ENCODE measurements at regions not wholly inside any gene's neighbourhood (a gene's known extent, or its start where the extent isn't known, plus 50 kb on each side); places are given as distances from the start of the nearest gene placed in this dataset.

DNA sequence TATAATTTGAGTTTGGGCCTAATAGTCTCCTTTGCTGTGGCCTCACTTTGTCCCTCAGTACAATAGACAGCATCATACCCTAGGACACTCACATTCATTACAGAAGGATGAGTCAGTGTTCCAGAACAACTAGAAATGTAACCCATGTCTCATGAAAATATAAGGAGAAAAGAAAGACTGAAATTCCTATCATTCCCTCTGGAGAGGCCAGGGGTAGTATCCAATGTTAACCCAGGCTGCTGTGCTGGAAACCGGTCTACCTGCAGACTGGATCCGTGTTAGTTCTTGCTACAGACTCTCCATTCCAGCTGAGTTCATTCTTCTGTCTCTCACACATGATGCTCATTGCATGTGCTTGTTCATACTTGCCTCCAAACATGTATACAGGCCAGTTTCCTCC is 75.8 kb upstream of the HOXC13 start:
- no peak overlapping the region for H3K23ac ChIP-seq (ENCODE audit: low read depth, low read length, poor library complexity)
- no peaks in the 10 kb centered on the region for H3K36me3 ChIP-seq (replicated peaks in 1 of 2; ENCODE audit: control insufficient read depth in 2 of 2, insufficient read depth in 2 of 2, low read length in 2 of 2)
- no peak overlapping the region for H3K27ac ChIP-seq (replicated peaks; ENCODE audit: low read length)
- no peak overlapping the region for H3K4me3 ChIP-seq (ENCODE audit: low read length in 2 of 2)
- no peak overlapping the region for H4K8ac ChIP-seq (ENCODE audit: low read depth, low read length)
- no peaks in the 10 kb centered on the region for H3K9me3 ChIP-seq (replicated peaks in 1 of 2; ENCODE audit: control insufficient read depth in 2 of 2, insufficient read depth in 1 of 2, low read depth in 1 of 2, low read length in 2 of 2)
- H2AFZ ChIP-seq (ENCODE audit: low read length), result no peak overlapping the region
- H3K14ac ChIP-seq (ENCODE audit: low read length), result no peak overlapping the region
- DNase-seq (ENCODE audit: low spot score), result no peak
- no peak overlapping the region for H2BK12ac ChIP-seq (ENCODE audit: low read length)
- H4K91ac ChIP-seq (ENCODE audit: low read depth, low read length, poor library complexity), result no peak overlapping the region
- no peak overlapping the region for H3K9ac ChIP-seq (ENCODE audit: low read depth, low read length, poor library complexity)
- no peak overlapping the region for H2BK15ac ChIP-seq (ENCODE audit: low read length)
- no peak overlapping the region for H2BK120ac ChIP-seq (ENCODE audit: low read depth, low read length)
- no peak overlapping the region for H3K18ac ChIP-seq (ENCODE audit: low read length)
- no peaks in the 10 kb centered on the region for H3K79me1 ChIP-seq (ENCODE audit: low read depth, low read length)
- H3K27me3 ChIP-seq (ENCODE audit: control insufficient read depth in 3 of 3, insufficient read depth in 3 of 3, low read depth in 1 of 3, low read length in 3 of 3), result no peaks in the 10 kb centered on the region
- H3K4me1 ChIP-seq (ENCODE audit: control insufficient read depth in 2 of 2, insufficient read depth in 1 of 2, low read depth in 1 of 2, low read length in 2 of 2), result peaks cover 0 to 5% of the 10 kb centered on the region in 2 donors
- no peak overlapping the region for H2AK5ac ChIP-seq (ENCODE audit: low read depth, low read length)
- H3K4me2 ChIP-seq (ENCODE audit: insufficient read depth, low read length, poor library complexity, severe bottlenecking), result no peak overlapping the region
- no peak overlapping the region for H3K4ac ChIP-seq (ENCODE audit: low read length)
- no CpG with 5 or more reads among the region's 2 CpGs for WGBS, 2 donors (ENCODE audit: extremely low coverage in 2 of 2, insufficient read length in 2 of 2, insufficient replicate concordance in 1 of 2)
- H2BK5ac ChIP-seq (ENCODE audit: low read length), result no peak overlapping the region

DNA sequence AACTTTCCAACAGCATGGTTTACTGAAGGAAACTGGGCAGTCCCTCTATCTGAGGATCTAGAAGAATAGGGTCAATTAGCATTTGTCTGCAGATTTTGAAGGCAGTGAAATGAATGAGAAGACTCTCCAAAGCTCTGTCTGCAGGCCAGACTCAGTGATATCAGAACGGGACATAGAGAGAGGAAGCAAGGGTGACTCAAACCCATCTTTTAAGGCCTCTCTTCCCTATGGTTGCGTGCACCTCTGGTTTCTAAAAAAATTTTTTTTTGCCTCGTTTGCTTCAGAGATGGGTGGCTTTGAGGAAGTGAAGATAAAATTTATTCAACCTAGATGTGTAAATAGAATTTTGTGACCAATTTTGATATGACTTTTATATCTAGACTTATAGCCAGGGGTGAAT is 71.9 kb upstream of the HOXC13 start:
- no peak overlapping the region for H2BK12ac ChIP-seq (ENCODE audit: low read length)
- H3K4ac ChIP-seq (ENCODE audit: low read length), result no peak overlapping the region
- H2AFZ ChIP-seq (ENCODE audit: low read length), result no peak overlapping the region
- no peaks in the 10 kb centered on the region for H3K36me3 ChIP-seq (replicated peaks in 1 of 2; ENCODE audit: control insufficient read depth in 2 of 2, insufficient read depth in 2 of 2, low read length in 2 of 2)
- H3K18ac ChIP-seq (ENCODE audit: low read length), result no peak overlapping the region
- H3K4me1 ChIP-seq (ENCODE audit: control insufficient read depth in 2 of 2, insufficient read depth in 1 of 2, low read depth in 1 of 2, low read length in 2 of 2), result peaks cover 0 to 6% of the 10 kb centered on the region in 2 donors
- no peak overlapping the region for H2AK5ac ChIP-seq (ENCODE audit: low read depth, low read length)
- no peak for DNase-seq (ENCODE audit: low spot score)
- H4K8ac ChIP-seq (ENCODE audit: low read depth, low read length), result no peak overlapping the region
- no peaks in the 10 kb centered on the region for H3K27me3 ChIP-seq (ENCODE audit: control insufficient read depth in 3 of 3, insufficient read depth in 3 of 3, low read depth in 1 of 3, low read length in 3 of 3)
- H2BK5ac ChIP-seq (ENCODE audit: low read length), result no peak overlapping the region
- H3K27ac ChIP-seq (replicated peaks; ENCODE audit: low read length), result no peak overlapping the region
- H3K23ac ChIP-seq (ENCODE audit: low read depth, low read length, poor library complexity), result no peak overlapping the region
- no peaks in the 10 kb centered on the region for H3K9me3 ChIP-seq (replicated peaks in 1 of 2; ENCODE audit: control insufficient read depth in 2 of 2, insufficient read depth in 1 of 2, low read depth in 1 of 2, low read length in 2 of 2)
- no peak overlapping the region for H2BK15ac ChIP-seq (ENCODE audit: low read length)
- H3K4me3 ChIP-seq (ENCODE audit: low read length in 2 of 2), result no peak overlapping the region
- no CpG with 5 or more reads among the region's 3 CpGs for WGBS, 2 donors (ENCODE audit: extremely low coverage in 2 of 2, insufficient read length in 2 of 2, insufficient replicate concordance in 1 of 2)
- H3K79me1 ChIP-seq (ENCODE audit: low read depth, low read length), result no peaks in the 10 kb centered on the region
- no peak overlapping the region for H3K14ac ChIP-seq (ENCODE audit: low read length)
- no peak overlapping the region for H3K4me2 ChIP-seq (ENCODE audit: insufficient read depth, low read length, poor library complexity, severe bottlenecking)
- H2BK120ac ChIP-seq (ENCODE audit: low read depth, low read length), result no peak overlapping the region
- no peak overlapping the region for H3K9ac ChIP-seq (ENCODE audit: low read depth, low read length, poor library complexity)
- no peak overlapping the region for H4K91ac ChIP-seq (ENCODE audit: low read depth, low read length, poor library complexity)

DNA sequence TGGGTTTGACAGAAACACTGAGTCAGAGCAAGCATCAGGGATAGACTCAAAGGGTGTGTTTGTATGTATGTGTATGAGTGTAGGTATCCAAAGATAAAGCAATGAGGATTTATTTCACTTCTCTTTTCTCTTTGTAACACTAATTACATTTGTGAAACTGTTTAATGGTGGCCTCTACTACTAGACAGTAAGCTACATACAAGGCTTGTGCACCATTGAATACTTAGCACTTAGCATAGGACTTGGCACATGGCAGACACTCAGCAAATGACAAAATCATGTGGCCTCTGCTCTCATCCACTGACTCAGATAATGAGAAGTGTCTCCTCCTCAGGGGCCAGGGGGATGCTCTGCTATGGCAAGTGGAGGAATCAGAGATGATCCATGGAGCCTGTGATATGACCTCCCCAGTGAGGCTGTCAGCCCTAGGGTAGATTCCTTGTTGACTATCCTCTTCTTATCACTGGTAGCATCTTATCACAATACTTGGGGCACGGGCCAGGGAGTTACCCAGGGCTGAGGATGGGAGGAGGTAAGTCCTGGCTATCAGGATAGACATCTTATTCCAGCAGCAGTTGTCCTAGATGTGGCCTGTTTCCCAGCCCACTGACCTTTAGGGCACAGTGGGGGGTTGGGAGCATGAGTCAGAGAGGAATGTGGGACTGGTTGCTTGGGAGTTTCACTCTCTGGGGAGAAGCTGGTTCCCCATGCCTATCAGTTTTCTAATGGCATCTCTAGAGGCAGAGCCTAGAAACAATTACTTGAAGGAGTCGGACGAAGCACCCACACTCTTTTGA is 71.2 kb upstream of the HOXC13 start:
- no CpG with 5 or more reads among the region's 3 CpGs for whole genome bisulfite sequencing, 2 donors (ENCODE audit: extremely low coverage in 2 of 2, insufficient read length in 2 of 2, insufficient replicate concordance in 1 of 2)
- no peak overlapping the region for H3K27ac ChIP-seq (replicated peaks; ENCODE audit: low read length)

DNA sequence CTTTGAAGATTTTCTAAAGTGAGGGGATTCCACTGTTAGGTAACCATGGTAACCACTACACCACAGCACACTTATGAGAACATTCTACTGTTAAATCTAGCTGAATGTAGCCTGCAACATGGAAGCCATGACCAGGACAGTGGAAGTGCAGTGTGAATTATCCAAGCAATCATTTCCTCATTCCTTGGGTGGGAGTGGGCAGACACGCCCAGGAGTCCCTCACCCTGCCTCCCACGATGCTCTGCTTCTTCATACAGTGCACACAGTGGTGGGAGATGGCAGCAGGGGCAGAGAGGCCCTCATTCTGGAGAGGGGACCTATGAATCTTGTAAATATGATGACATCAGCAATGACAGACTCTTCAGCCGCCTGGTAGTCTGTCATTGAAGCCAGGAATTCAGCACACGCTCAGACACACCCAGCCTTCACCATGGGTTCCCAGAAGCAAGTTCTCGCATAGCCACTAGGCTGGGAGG is 70.1 kb upstream of the HOXC13 start:
- Histone ChIP-seq H2BK120ac (ENCODE audit: low read depth, low read length) (no peak overlapping the region), H3K4ac (ENCODE audit: low read length) (no peak overlapping the region), H3K9me3 (replicated peaks in 1 of 2; ENCODE audit: control insufficient read depth in 2 of 2, insufficient read depth in 1 of 2, low read depth in 1 of 2, low read length in 2 of 2) (no peaks in the 10 kb centered on the region), H2BK12ac (ENCODE audit: low read length) (no peak overlapping the region), H2AFZ (ENCODE audit: low read length) (no peak overlapping the region), H2BK15ac (ENCODE audit: low read length) (no peak overlapping the region), H3K4me3 (ENCODE audit: low read length in 2 of 2) (no peak overlapping the region), H3K36me3 (replicated peaks in 1 of 2; ENCODE audit: control insufficient read depth in 2 of 2, insufficient read depth in 2 of 2, low read length in 2 of 2) (no peaks in the 10 kb centered on the region), H4K91ac (ENCODE audit: low read depth, low read length, poor library complexity) (no peak overlapping the region), H3K4me1 (ENCODE audit: control insufficient read depth in 2 of 2, insufficient read depth in 1 of 2, low read depth in 1 of 2, low read length in 2 of 2) (peaks cover 0 to 6% of the 10 kb centered on the region in 2 donors), H3K18ac (ENCODE audit: low read length) (no peak overlapping the region), H2BK5ac (ENCODE audit: low read length) (no peak overlapping the region), H3K4me2 (ENCODE audit: insufficient read depth, low read length, poor library complexity, severe bottlenecking) (no peak overlapping the region), H3K27me3 (ENCODE audit: control insufficient read depth in 3 of 3, insufficient read depth in 3 of 3, low read depth in 1 of 3, low read length in 3 of 3) (no peaks in the 10 kb centered on the region), H3K14ac (ENCODE audit: low read length) (no peak overlapping the region), H3K27ac (replicated peaks; ENCODE audit: low read length) (no peak overlapping the region), H3K79me1 (ENCODE audit: low read depth, low read length) (no peaks in the 10 kb centered on the region), H3K9ac (ENCODE audit: low read depth, low read length, poor library complexity) (no peak overlapping the region), H2AK5ac (ENCODE audit: low read depth, low read length) (no peak overlapping the region), H3K23ac (ENCODE audit: low read depth, low read length, poor library complexity) (no peak overlapping the region), H4K8ac (ENCODE audit: low read depth, low read length) (no peak overlapping the region)
- WGBS, 2 donors (ENCODE audit: extremely low coverage in 2 of 2, insufficient read length in 2 of 2, insufficient replicate concordance in 1 of 2), result no CpG with 5 or more reads among the region's 5 CpGs
- no peak for DNase-seq (ENCODE audit: low spot score)

More for the DNA sequence above, 71.2 kb upstream of the HOXC13 start:
- Histone ChIP-seq H3K23ac (ENCODE audit: low read depth, low read length, poor library complexity) (no peak overlapping the region), H3K9me3 (replicated peaks in 1 of 2; ENCODE audit: control insufficient read depth in 2 of 2, insufficient read depth in 1 of 2, low read depth in 1 of 2, low read length in 2 of 2) (no peaks in the 10 kb centered on the region), H3K36me3 (replicated peaks in 1 of 2; ENCODE audit: control insufficient read depth in 2 of 2, insufficient read depth in 2 of 2, low read length in 2 of 2) (no peaks in the 10 kb centered on the region), H4K8ac (ENCODE audit: low read depth, low read length) (no peak overlapping the region), H3K9ac (ENCODE audit: low read depth, low read length, poor library complexity) (no peak overlapping the region), H2AFZ (ENCODE audit: low read length) (no peak overlapping the region), H3K4me2 (ENCODE audit: insufficient read depth, low read length, poor library complexity, severe bottlenecking) (no peak overlapping the region), H3K14ac (ENCODE audit: low read length) (no peak overlapping the region), H2BK15ac (ENCODE audit: low read length) (no peak overlapping the region), H3K4me3 (ENCODE audit: low read length in 2 of 2) (no peak overlapping the region), H2BK12ac (ENCODE audit: low read length) (no peak overlapping the region), H4K91ac (ENCODE audit: low read depth, low read length, poor library complexity) (no peak overlapping the region), H3K27me3 (ENCODE audit: control insufficient read depth in 3 of 3, insufficient read depth in 3 of 3, low read depth in 1 of 3, low read length in 3 of 3) (no peaks in the 10 kb centered on the region), H2BK120ac (ENCODE audit: low read depth, low read length) (no peak overlapping the region), H3K18ac (ENCODE audit: low read length) (peak overlapping the region; percentile 33), H3K79me1 (ENCODE audit: low read depth, low read length) (no peaks in the 10 kb centered on the region), H3K4me1 (ENCODE audit: control insufficient read depth in 2 of 2, insufficient read depth in 1 of 2, low read depth in 1 of 2, low read length in 2 of 2) (peaks cover 0 to 6% of the 10 kb centered on the region in 2 donors), H3K4ac (ENCODE audit: low read length) (no peak overlapping the region), H2AK5ac (ENCODE audit: low read depth, low read length) (no peak overlapping the region), H2BK5ac (ENCODE audit: low read length) (no peak overlapping the region)
- no peak for DNase-seq (ENCODE audit: low spot score)

All from neuronal stem cell (in vitro differentiated cells).